Skin of body (tissue), 1 donor: ENCODE measurements at regions not wholly inside any gene's neighbourhood (a gene's known extent, or its start where the extent isn't known, plus 50 kb on each side); places are given as distances from the start of the nearest gene placed in this dataset.
"Not testable (repeated sequence)": the region's sequence is repeated elsewhere in the genome, so short reads cannot be mapped to it uniquely, and the experiment has no call there.

Source experiments
- DNase-seq: peaks from one replicate; lab custom pipeline; 2025; lab: John Stamatoyannopoulos, UW

DNA sequence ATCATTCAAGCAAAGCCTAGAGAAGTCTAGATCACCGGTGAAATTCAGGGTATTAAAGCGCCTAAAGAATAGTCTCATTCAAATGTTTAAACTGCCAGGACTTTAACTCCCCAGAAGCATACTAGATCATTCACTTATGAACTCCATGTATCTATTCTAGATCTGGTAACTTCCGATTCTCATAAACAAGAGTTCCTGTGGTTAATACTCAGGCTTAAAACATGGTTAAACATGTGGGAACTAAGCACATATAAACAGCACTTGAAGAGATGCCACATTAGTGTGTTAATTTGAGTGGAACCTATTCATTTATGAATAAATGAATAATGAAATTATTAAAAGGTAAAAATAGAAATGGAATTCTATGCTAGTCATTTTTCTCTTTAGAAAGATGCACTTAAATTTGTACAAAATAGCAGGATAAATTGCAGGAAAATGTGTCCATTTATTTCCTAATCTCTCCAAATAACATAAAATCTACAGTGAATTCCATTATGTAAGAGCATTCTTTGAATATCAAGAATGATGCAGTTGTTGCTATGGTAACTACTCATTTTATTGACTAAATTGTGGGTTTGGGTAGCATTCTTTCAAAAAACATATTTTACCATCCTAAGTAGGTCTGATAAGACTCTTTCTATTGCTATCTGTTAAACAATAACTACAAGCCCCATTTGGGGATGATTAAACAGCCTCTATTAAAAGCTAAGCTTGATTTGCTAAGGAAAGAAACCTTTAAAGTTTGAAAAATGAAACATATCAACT is 147.6 kb upstream of the TMEM168 start:
- peak; percentile 8 for DNase-seq

- DNase-seq: no peak
Observed at GRCh38 chr7:112933598-112933997, 143.4 kb upstream of the TMEM168 start.

DNA sequence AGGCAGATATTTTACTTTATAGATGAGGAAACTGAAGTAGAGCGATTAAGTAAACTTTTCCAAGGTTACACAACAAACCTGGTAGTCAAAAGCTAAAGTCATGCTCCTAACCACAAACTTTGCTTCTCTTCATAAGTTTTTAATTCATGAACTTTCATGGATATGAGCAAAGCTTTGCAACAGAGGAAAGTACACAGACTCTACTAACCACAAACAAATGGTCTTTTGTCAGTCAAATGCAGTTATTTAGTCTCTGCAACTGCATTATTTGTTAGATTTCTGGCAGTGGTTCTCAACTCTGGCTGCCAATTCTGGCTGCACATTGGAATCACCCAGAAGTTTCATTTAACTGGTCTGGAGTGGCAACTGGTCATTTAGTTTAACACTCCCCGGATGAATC is 140.6 kb upstream of the TMEM168 start:
- DNase-seq: peak; percentile 32

DNA sequence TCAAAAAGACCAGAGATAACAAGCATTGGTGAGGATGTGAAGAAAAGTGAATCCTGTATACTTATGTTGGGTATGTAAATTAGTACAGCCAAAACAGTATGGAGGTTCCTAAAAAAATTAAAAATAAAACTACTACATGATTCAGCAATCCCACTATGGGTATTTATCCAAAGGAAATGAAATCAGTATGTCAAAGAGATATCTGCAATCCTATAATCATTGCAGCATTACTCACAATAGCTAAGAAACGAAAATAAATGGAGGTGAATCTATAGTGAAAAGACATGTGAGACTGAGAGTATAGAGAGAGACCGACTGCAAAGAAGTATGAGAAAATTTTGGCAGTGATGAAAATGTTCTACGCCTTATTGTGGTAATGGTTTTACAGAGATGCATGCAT is 139.2 kb upstream of the TMEM168 start:
- DNase-seq: no peak

DNA sequence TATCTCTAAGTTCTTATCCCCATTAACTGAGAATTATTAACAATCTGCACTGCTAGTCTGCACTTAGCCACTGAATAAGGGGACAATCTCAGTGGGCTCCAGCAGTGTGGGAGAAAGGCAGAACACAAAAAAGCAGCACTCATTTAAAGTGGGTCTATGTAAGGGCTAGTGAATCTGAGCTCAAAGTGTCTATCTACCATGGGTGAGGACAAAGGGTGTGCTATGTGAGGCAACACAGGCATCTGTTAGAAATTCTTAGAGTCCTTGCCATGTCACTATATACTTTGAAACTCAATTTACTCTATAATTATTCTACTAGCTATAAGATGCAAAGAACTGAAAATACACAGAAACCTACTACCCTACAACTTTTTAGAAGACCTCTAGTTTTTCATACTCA is 135.8 kb upstream of the TMEM168 start:
- no peak for DNase-seq

DNA sequence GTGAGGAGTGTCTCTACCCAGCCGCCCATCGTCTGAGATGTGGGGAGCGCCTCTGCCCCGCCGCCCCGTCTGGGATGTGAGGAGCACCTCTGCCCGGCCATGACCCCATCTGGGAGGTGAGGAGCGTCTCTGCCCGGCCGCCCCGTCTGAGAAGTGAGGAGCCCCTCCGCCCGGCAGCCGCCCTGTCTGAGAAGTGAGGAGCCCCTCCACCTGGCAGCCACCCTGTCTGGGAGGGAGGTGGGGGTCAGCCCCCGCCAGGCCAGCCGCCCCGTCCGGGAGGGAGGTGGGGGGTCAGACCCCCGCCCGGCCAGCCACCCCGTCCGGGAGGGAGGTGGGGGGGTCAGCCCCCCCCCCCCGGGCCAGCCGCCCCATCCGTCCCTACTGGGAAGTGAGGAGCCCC is 132.4 kb upstream of the TMEM168 start:
- not testable (repeated sequence) for DNase-seq

DNA sequence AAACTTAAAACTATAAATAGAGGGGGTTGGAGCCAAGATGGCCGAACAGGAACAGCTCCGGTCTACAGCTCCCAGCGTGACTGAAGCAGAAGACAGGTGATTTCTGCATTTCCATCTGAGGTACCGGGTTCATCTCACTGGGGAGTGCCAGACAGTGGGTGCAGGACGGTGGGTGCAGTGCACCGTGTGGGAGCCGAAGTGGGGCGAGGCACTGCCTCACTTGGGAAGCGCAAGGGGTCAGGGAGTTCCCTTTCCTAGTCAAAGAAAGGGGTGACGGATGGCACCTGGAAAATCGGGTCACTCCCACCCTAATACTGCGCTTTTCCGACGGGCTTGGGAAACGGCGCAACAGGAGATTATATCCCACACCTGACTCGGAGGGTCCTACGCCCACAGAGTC is 126.2 kb upstream of the TMEM168 start:
- not testable (repeated sequence) for DNase-seq

GRCh38 chr7:112908086-112908485 is 117.9 kb upstream of the TMEM168 start:
- DNase-seq: no peak

DNA sequence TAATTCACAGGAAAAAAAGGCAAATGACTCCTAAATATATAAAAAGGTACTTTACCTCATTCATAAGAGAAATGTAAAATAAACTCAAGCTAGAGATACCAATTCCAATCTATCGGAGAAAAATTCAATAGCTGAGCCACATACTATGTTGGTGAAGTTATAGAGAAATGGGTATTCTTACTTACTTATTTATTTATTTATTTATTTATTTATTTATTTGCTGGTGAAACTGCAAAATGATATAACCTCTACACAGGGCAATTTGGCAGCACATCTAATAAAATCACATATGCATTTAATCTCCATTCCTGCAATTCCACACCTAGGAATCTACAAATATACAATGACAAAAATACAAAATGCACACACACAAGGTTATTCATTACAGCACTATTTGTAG is 117.5 kb upstream of the TMEM168 start:
- no peak for DNase-seq

- no peak for DNase-seq
Observed at GRCh38 chr7:112905950-112906349, 115.8 kb upstream of the TMEM168 start.

DNA sequence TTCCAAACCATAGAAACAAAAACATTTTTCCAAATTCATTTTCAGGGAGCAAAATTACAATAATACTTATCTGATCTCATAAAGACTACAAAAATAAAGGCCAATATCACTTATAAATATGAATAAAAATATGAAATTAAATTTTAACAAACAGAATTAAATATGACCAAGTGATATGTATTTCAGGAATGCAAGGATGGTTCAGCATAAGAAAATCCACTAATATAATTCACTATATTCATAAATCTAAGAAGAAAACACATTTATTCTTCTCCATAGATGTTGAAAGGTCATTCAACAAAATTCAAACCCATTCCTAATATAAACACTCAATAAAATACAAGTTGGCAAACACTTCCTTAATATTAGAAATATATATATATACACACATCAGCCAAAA is 115.2 kb upstream of the TMEM168 start:
- no peak for DNase-seq

GRCh38 chr7:112898432-112899290 is 108.5 kb upstream of the TMEM168 start:
- no peak for DNase-seq

DNA sequence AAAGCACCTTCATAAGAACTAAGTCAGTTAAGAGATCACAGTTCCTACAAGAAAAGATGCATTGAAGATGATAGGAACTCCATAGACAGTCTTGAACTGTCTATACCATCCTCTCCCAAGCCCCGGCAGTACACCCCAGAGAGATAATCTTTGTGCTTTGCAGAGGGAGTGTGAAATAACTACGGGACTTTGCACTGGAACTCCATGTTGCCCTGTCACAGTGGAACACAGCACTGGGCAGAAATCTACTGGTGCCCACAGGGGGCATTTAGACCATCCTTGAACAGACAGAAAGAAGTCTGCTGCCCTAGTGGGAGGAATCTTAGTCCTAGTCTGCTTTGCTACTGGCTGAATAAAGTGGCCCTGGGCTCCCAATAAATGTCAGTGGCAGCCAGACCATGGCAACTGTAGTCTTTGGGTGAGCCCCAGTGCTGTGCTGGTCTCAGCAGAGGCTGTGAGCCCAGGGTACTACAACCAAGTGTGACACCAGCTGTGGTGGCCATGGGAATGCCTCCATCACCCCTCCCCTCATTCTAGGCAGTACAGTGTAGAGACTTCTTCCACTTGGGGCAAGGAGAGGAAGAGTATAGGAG is 107.7 kb upstream of the TMEM168 start:
- no peak for DNase-seq

DNA sequence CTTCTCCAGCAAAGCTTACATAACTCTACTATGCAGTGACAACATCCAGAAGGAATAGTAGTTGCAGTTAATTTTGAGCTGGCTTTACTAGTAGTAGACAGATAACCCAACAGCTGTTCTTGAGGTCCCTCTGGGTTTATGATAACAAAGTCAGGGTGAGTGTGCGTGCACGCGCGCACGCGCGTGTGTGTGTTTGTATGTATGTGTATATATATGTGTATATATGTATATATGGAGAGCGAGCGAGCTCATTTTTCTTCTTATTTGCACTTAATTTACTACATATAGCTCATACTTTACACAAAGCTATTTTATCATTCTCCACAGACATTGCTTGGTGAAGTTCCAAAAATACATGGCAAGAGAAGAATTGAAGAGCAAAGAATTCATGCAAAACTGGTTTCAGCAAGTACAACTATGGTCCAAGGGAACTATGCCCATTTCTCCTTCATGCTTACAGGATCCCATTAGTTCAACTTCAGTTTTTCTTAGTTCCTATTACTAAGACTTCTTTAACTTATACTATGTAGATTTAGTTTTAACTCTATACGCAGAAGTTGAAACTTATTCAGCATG is 105.9 kb upstream of the TMEM168 start:
- DNase-seq: peak; percentile 13

DNA sequence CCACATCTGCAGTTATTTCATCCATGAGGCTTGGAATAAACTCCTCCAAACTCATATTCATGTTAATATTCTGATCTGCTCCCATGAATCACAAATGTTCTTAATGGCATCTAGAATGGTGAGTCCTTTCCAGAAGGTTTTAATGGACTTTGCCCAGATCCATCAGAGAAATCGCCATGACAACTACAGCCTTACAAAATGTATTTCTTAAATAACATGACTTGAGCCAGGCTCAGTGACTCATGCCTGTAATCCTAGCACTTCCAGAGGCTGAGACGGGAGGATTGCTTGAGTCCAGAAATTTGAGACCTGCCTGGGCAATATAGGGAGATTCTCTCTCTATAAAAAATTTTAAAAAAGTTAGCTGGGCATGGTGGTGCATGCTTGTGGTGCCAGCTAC is 102.1 kb upstream of the TMEM168 start:
- no peak for DNase-seq

DNA sequence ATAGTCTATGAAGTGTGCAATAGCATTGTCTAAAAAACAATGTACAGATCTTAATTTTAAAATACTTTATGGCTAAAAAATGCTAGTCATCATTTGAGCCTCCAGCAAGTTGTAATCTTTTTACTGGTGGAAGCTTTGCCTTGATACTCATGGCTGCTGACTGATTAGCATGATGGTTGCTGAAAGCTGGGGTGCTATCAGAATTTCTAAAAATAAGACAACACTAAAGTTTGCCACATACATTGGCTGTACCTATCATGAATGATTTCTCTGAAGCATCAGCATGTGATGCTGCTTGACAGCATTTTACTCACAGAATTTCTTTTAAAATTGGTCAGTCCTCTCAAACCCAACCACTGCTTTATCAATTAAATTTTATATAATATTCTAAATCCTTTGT is 101.5 kb upstream of the TMEM168 start:
- DNase-seq: no peak

GRCh38 chr7:112889834-112890438 is 99.7 kb upstream of the TMEM168 start:
- no peak for DNase-seq

GRCh38 chr7:112889268-112889667 is 99.1 kb upstream of the TMEM168 start:
- no peak for DNase-seq

- no peak for DNase-seq
Observed at GRCh38 chr7:112888781-112889180, 98.6 kb upstream of the TMEM168 start.

GRCh38 chr7:112887976-112888375 is 97.8 kb upstream of the TMEM168 start:
- DNase-seq: no peak

- DNase-seq: no peak
Observed at GRCh38 chr7:112887337-112887736, 97.1 kb upstream of the TMEM168 start.

GRCh38 chr7:112886208-112886607 is 96.0 kb upstream of the TMEM168 start:
- DNase-seq: peak; percentile 9
